ENCODE measurements at regions not wholly inside any gene's neighbourhood (a gene's known extent, or its start where the extent isn't known, plus 50 kb on each side); places are given as distances from the start of the nearest gene placed in this dataset.

DNA sequence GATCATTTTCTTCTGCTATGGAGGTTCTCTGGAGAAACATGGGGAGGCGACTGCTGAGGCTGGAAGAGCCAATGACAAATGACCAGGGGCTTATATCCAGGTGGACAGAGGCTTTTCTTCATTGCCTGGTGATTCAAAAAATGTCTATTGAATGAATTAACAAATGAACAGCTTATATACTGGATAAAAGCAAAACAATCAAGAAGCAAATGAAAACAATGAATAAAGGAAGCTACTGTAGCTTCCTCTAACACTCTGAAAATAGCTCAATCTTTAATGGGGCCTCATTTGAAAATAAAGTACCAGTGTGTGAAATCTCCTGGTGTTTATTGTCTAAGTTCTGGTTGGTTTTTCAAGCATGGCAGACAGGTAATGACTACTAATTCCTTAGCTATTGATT is 167.5 kb upstream of the TMTC4 start:
- H3K27ac Mint-ChIP-seq (ENCODE audit: unreplicated experiment), result no peak overlapping the region
- TF ChIP-seq, protein P1, sequence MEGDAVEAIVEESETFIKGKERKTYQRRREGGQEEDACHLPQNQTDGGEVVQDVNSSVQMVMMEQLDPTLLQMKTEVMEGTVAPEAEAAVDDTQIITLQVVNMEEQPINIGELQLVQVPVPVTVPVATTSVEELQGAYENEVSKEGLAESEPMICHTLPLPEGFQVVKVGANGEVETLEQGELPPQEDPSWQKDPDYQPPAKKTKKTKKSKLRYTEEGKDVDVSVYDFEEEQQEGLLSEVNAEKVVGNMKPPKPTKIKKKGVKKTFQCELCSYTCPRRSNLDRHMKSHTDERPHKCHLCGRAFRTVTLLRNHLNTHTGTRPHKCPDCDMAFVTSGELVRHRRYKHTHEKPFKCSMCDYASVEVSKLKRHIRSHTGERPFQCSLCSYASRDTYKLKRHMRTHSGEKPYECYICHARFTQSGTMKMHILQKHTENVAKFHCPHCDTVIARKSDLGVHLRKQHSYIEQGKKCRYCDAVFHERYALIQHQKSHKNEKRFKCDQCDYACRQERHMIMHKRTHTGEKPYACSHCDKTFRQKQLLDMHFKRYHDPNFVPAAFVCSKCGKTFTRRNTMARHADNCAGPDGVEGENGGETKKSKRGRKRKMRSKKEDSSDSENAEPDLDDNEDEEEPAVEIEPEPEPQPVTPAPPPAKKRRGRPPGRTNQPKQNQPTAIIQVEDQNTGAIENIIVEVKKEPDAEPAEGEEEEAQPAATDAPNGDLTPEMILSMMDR (IDR thresholded peaks at IDR 0.05), result no peak
- no peaks in the 10 kb centered on the region for H3K36me3 Mint-ChIP-seq (ENCODE audit: low read depth)
- H3K4me1 Mint-ChIP-seq (ENCODE audit: low read depth), result peaks cover 7% of the 10 kb centered on the region
- H3K4me3 Mint-ChIP-seq (ENCODE audit: unreplicated experiment), result no peak overlapping the region
- H3K9me3 Mint-ChIP-seq (ENCODE audit: low read depth), result no peaks in the 10 kb centered on the region
- H3K27me3 Mint-ChIP-seq (ENCODE audit: low read depth), result no peaks in the 10 kb centered on the region
- no peak for DNase-seq (ENCODE audit: low spot score)

DNA sequence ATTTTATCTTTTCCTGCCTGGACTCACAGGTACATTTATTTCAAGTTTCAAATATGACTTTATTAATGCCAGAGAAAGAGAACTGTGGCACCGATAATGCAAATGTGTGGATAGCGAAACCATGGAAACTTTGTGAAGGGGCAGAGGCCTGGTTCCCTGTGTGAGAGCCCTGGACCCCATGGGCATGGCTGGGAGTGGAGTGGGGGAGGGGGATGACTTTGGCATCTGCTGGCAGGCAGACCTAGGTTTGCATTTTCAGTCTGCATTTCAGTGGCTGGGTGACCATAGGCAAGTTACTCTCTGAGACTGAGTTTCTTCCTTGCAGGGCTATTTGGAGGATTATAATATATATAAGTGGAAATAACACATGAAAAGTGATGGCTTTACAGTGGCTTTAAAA is 163.8 kb upstream of the TMTC4 start:
- TF ChIP-seq, protein P1 (IDR thresholded peaks at IDR 0.05), result no peak
- Mint-ChIP-seq H3K9me3 (ENCODE audit: low read depth) (no peaks in the 10 kb centered on the region), H3K4me3 (ENCODE audit: unreplicated experiment) (no peak overlapping the region), H3K36me3 (ENCODE audit: low read depth) (no peaks in the 10 kb centered on the region), H3K27ac (ENCODE audit: unreplicated experiment) (no peak overlapping the region), H3K4me1 (ENCODE audit: low read depth) (peaks cover 7% of the 10 kb centered on the region), H3K27me3 (ENCODE audit: low read depth) (no peaks in the 10 kb centered on the region)
- DNase-seq (ENCODE audit: low spot score), result no peak

DNA sequence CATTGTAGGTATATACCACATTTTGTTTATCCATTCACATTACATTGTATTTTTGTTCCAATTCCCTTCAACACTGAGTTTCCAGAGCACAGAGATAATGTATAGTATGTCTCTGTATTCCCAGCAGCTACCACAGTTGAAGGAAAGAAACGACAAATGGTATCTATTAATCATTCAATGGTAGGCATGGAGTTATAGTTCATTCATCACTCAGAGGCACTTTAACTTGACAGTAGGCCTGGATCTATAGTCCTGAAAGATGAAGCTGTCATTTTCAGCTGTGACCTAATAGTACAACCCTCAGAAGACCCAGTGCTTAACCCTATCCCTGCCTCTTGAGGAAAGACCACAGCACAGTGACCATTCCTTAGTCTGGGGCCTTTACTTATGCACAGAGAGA is 163.0 kb upstream of the TMTC4 start:
- Mint-ChIP-seq H3K4me3 (ENCODE audit: unreplicated experiment) (no peak overlapping the region), H3K4me1 (ENCODE audit: low read depth) (peaks cover 4% of the 10 kb centered on the region), H3K27me3 (ENCODE audit: low read depth) (no peaks in the 10 kb centered on the region), H3K9me3 (ENCODE audit: low read depth) (no peaks in the 10 kb centered on the region), H3K36me3 (ENCODE audit: low read depth) (no peaks in the 10 kb centered on the region), H3K27ac (ENCODE audit: unreplicated experiment) (no peak overlapping the region)
- TF ChIP-seq, protein P1 (IDR thresholded peaks at IDR 0.05), result no peak
- no peak for DNase-seq (ENCODE audit: low spot score)

DNA sequence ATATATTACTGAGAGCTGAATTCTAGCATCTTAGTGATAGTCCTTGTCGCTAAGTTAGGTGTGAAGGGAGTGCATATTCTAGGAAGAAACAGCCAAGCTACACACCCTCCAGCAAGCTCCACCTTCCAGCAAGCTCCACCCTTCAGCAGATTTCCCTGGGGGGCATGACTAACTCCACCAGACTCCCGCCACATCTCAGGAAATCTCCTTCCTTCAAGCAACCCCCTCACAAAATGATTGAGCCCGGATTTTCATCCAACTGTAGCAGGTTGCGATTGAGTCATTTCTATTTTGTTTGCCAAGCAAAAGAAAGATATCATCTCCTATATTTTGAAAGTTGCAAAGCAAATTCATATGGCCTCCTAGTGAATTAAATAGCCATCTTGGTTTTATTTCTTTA is 162.1 kb upstream of the TMTC4 start:
- DNase-seq (ENCODE audit: low spot score), result no peak
- Mint-ChIP-seq H3K4me3 (ENCODE audit: unreplicated experiment) (no peak overlapping the region), H3K4me1 (ENCODE audit: low read depth) (peaks cover under 1% of the 10 kb centered on the region), H3K9me3 (ENCODE audit: low read depth) (peaks cover 6% of the 10 kb centered on the region), H3K27me3 (ENCODE audit: low read depth) (no peaks in the 10 kb centered on the region), H3K27ac (ENCODE audit: unreplicated experiment) (no peak overlapping the region), H3K36me3 (ENCODE audit: low read depth) (no peaks in the 10 kb centered on the region)
- TF ChIP-seq, protein P1 (IDR thresholded peaks at IDR 0.05), result no peak

DNA sequence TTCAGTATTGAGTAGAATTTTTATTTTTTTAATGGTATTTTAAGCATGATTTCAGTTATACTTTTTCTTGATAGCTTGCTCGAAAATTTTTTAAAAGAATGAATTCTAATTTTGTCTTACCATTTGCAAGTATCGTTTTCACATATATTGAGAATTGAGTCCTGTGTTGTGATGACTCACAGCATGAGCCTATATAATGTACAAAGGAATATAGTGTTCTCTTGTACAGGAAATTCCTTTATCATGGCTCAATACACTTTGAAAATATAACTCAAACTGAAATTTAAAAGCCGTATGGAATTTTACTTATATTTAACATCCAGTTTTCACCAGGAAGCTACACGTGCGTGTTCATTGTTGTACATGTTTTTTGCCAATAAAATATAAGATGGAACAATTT is 161.1 kb upstream of the TMTC4 start:
- Mint-ChIP-seq H3K36me3 (ENCODE audit: low read depth) (no peaks in the 10 kb centered on the region), H3K27ac (ENCODE audit: unreplicated experiment) (no peak overlapping the region), H3K27me3 (ENCODE audit: low read depth) (no peaks in the 10 kb centered on the region), H3K4me1 (ENCODE audit: low read depth) (peaks cover 4% of the 10 kb centered on the region), H3K4me3 (ENCODE audit: unreplicated experiment) (no peak overlapping the region), H3K9me3 (ENCODE audit: low read depth) (peaks cover 6% of the 10 kb centered on the region)
- no peak for DNase-seq (ENCODE audit: low spot score)
- TF ChIP-seq, protein P1 (IDR thresholded peaks at IDR 0.05), result no peak
